ENCODE measurements at regions not wholly inside any gene's neighbourhood (a gene's known extent, or its start where the extent isn't known, plus 50 kb on each side); places are given as distances from the start of the nearest gene placed in this dataset.
"Not testable (repeated sequence)": the region's sequence is repeated elsewhere in the genome, so short reads cannot be mapped to it uniquely, and the experiment has no call there.

DNA sequence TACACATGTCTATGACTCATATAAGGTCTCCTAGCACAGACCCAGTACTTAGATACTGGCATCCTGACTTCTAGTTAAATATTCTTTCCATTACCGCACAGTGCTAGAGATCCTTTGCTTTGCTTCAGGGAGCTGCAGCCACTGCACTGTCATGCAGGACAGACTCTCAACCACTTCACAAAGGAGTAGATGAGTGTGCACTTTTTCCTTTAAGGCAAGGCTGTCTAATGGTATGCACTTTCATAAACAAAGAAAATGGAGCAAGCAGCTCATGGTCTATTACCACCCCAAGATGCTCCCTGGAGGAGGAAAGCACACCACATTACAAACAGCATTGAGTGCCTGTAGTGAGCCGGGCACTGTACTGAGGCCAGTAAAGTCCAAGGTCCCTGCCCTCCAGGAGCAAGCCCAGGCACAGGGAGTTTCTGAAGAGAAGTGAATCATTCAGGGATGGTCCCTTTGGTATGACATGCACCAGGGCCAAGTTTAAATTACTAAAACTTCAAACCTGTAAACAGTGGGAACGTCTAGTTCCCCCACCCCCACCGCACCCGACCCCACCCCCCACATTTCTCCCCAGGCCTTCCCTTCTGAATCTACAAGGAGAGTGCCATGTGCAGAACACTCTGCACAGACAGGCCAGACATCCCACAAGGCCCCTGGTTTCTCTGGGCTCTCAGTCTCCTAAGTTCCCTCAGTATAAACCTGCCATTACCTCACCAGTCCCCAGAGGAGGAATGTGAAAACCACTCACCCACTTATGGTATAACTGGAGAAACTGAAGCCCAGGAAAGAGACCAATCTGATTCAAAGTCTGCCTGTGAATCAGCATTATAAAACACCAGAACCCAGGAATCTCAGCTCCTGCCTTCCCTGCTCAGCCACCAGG, 107.8 kb upstream of the BCL6 start:
- peak; percentile 64 for DNase-seq (ENCODE audit: low spot score)

DNA sequence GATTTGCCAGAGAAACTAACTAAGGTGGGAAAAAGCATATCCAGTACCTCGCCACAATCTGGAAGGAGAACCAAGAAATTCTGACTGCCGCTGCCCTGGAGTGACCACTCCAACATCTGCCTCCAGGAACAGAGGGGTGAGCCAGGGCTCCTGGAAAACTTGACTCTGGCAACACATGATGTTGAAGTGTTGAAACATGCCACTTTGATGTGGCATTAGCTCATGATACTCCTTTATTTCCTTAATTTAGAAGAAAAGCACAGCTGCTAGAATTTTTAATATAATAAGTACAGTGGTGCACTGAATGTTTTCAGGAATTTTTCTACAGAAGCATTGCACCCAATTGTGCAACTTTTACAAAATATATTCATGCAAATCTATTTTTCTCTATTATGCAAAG, 109.9 kb upstream of the BCL6 start:
- no peak for DNase-seq (ENCODE audit: low spot score)

DNA sequence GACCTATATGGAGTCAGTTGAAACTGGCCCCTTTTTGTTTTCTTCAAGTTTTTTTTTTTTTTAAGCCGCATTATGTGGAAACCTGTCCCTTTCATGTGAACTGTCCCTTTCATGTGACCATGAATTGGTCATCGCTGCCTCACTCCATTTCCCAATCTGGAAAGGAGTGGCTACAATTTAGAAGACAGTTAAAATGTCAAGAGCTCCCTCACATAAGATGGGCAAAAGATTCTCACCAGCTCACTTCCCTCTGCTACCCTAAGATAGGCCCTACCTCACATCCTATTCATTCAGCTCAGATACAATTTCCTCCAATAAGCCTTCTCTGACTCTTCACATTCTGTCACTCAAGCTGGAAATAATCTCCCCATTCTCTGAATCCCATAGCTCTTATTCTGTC, 111.3 kb upstream of the BCL6 start:
- no peak for DNase-seq (ENCODE audit: low spot score)

DNA sequence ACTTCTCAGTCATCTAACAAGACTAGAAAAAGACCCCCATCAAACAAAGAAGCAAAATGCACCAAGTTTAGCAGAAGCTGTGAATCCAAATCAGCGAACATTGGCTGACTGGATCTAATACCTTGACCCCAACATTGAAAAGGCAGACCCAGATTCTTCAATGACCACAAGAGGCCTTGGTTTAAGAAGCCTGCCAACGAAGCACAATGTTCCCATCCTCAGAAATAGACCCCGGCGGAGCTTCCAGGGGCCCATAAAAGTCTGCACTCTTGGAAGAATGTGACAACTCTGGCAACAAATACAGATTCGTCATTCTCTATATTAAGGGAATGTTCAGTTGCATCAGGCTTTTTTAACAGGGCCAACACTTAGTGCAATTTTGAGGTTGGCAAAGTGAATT, 112.8 kb upstream of the BCL6 start:
- no peak for DNase-seq (ENCODE audit: low spot score)

DNA sequence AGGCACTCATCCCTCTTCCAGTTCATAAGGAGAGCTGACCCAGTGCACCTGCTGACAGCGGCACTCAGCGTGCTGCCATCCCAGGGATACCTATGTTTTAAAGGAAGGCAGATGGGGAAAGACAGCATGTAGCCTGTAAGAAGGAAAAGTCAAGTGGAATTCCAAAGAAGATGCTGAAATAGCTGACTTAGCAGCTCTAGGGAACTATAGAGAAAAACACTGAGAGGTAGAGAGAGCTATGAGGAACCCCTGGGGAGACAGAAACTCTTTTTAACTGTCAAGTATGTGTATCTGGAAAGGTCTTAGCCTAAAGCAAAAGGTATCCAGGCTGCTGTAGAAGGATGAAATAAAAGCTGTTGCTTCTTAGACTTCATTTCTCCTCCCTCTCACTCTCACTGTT, 113.4 kb upstream of the BCL6 start:
- DNase-seq (ENCODE audit: low spot score), result no peak

DNA sequence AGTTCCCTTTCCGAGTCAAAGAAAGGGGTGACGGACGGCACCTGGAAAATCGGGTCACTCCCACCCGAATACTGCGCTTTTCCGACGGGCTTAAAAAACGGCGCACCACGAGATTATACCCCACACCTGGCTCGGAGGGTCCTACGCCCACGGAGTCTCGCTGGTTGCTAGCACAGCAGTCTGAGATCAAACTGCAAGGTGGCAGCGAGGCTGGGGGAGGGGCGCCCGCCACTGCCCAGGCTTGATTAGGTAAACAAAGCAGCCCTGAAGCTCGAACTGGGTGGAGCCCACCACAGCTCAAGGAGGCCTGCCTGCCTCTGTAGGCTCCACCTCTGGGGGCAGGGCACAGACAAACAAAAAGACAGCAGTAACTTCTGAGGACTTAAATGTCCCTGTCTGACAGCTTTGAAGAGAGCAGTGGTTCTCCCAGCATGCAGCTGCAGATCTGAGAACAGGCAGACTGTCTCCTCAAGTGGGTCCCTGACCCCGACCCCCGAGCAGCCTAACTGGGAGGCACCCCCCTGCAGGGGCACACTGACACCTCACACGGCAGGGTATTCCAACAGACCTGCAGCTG, 117.5 kb upstream of the BCL6 start:
- DNase-seq (ENCODE audit: low spot score), result not testable (repeated sequence)

DNA sequence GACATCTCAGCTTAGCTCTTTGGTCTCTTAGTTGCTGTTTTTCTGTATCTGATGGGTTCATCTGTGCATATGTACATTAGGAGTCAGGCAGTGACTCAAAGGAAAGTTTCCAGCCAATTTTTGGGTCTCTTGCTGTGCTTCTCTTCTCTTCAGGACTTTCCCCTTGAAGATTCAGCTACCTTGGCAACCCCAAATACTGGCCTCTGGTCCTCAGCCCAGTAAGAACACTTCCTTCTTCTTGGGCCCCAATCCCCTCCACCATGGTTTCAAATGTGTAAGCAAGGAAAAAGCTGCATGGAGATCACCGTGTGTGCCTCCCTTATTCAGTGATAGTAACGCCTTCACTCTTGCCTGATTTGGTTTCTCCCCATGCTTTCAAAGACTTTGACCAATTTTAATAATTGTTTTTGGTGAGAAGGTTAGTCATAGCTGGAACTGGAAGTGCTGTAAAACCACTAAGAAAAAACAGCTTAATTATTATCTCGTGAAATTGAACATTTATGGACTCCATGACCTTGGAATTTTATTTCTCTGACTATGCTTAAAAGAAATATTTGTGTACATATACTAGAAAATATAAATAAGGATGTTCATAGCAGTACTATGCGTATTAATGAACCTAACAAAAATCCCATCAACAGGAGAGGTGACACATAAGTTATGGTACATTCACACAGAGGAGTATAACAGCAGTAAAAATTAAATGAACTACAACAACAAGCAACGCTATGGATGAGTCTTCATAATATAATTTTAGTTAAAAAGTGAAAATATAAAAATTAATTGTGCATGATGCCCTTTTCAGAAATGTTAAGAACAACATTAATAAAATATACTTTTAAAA, 125.3 kb upstream of the BCL6 start:
- DNase-seq (ENCODE audit: low spot score), result no peak

DNA sequence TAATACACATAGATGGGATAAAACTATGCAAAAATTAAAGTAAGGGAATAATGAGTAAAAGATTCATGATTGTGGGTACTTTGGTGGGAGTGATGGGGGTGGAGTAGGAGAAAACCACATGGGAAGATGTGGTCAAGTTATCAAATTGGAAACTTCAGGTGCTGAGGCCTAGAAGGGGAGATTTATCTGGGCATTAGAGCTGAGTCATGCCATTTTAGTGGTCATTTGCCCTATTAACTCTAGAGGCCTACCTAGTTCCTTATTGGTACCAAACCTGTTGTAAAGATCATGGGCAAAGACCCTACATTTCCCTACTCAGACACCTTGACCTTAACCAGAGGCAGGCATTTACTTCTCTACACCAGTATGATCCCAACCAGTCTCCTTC, 125.9 kb upstream of the BCL6 start:
- DNase-seq (ENCODE audit: low spot score), result no peak

DNA sequence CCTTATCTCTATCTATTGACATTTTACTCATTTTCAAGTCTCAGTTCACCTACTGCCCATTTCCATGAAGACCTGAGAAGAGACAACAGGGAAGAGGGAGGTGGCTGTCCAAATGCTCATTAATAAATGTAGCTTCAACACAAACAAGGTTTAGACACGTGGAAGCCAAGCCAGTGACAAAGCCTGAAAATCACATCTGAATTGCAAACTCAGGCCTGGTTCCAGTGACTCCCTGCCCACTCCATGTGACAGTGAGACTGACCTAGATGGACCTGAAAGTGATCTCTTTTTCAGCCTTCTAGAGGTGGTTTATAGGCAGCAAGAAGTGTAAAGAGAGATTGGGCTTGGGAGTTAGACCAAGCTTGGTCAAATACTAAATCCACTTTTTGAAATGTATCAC, 126.6 kb upstream of the BCL6 start:
- no peak for DNase-seq (ENCODE audit: low spot score)

DNA sequence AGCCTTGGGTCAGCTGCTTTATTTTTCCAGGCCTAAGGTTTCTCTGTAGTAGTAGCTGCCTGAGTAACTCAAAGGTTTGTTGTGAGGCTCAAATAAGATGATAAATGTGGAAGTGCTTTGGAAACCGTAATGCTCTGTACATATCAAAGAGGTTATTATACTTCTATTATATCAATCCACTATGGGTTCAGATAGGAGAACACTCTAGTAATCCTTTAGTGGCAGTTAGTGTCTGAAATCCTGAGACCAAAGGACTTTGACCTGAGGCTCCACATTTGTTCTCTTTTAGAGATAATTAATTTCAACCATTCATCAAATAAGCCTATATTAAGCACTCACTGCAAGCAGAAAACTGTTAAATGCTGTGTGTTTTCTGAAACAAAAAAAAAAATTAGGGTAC, 128.6 kb upstream of the BCL6 start:
- no peak for DNase-seq (ENCODE audit: low spot score)

DNA sequence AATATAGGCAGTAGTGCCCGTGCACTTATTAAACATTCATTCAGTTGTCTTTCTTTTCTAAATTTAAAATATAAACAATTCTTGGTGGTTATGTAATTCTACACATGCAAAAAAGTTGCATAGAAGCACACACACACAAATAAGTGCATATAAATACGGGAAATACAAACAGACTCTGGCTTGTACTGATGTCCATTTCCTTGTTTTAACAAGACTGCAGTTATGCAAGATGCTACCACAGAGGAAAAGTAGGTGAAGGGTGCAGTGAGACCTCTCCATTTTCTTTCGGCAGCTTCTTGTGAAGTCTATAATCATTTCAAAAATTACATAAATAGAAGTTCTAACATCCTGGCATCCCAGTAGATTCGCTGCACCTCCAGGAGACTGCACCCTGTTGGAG, 130.6 kb upstream of the BCL6 start:
- DNase-seq (ENCODE audit: low spot score), result no peak

DNA sequence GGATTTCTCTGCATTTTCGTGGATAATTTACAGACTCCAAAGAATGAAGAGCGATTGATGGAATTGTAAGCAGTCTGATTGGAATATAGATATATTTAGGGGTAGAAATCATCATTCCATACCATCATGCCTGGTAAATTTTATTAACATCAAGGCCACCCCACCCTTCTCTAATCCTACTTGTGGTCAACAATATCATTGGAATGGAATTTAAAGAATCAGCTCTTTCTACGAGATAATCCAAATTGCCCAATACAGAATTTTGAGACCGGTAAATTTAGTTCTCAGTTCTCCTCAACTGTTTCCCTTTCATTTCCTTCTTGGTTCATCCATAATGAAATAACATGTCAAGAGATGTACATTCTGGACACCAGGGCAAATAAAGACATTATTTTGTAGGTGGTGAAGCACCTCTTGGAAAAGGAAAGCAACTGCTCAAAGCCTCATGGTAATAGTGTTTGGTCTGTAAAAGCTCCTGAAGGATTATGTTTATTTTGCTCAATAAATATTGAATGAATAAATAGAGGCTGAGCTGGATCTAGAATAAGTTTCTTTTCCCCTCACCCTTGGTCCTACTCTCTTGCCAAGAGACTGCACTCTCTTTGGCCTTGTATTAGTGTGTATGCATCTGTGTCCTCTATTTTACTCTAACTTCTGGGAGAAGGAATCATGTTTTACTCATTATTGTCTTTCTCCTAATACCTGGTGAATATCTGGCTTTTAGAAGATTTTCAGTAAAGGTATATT, 133.7 kb upstream of the BCL6 start:
- DNase-seq (ENCODE audit: low spot score), result peak; percentile 65

DNA sequence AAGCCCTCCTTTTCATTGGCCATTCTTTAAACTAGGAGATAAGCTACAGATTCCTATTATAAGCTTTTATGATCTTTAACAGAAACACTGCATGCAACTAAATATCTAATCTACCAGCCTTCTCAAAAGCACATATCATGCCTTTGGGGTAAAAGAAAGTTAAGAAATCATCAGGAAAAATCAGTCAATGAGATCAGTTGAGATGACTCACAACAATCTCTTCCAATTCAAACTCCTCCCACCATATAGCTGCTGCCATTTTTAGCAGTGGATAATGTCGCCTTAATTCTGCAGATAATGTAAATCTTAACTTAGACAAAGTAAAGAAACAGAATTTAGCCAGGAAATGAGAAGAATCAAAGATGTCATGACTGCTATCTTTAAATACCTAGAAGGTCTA, 135.2 kb upstream of the BCL6 start:
- no peak for DNase-seq (ENCODE audit: low spot score)

DNA sequence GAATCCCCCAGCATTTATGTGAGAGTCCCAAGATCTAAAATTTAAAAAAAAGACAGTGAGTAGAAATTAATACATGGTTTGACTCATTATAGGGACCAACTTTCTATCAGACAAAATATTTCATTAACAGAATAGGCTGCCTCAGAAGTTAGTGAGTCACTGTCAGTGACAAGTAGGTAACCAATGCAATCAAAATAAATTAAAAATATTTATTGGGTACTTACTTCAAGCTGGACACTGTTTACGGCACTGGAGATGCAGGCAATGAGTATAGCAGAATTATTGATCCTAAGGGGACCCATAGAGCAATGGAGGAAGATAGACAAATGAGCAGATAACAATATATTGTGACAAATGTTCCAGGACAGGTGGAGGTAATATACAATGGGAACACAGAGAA, 135.6 kb upstream of the BCL6 start:
- no peak for DNase-seq (ENCODE audit: low spot score)

DNA sequence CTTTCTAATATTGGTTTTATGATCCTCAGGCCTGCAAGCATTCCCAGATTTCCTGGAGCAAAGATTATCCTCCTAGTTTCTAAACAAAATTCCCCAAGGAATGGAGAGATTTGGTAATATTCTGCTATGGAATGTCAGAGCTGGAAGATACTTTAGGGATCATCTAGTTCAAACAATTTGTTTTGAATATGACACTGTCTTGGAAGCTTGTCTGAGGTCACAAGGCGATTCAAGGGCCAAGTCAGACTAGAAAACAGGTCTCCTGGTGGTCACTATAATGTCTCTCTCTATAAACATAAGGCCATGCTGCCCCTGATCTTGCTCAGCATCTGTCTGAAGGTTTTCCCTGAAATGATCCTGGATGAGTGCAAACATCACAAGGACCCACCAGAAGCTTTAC, 143.4 kb upstream of the BCL6 start:
- no peak for DNase-seq (ENCODE audit: low spot score)

DNA sequence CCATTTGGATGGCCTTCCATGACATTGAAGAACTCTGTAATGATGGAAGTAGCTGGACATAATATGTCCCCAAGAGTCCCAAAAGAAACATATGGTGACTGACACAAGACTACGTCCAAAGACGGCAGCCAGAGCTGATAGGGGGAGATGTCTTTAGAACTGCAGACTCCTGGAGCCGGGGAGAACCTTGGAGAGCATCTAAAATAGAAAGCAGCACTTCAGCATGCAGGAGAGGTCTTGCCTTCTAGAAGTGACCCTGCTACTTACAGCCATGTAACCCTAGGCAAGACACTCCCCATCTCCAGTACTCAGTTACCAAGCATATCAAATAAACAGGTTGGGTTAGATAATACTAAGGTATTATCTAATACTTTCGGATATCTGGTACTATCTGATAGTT, 143.8 kb upstream of the BCL6 start:
- DNase-seq (ENCODE audit: low spot score), result no peak

DNA sequence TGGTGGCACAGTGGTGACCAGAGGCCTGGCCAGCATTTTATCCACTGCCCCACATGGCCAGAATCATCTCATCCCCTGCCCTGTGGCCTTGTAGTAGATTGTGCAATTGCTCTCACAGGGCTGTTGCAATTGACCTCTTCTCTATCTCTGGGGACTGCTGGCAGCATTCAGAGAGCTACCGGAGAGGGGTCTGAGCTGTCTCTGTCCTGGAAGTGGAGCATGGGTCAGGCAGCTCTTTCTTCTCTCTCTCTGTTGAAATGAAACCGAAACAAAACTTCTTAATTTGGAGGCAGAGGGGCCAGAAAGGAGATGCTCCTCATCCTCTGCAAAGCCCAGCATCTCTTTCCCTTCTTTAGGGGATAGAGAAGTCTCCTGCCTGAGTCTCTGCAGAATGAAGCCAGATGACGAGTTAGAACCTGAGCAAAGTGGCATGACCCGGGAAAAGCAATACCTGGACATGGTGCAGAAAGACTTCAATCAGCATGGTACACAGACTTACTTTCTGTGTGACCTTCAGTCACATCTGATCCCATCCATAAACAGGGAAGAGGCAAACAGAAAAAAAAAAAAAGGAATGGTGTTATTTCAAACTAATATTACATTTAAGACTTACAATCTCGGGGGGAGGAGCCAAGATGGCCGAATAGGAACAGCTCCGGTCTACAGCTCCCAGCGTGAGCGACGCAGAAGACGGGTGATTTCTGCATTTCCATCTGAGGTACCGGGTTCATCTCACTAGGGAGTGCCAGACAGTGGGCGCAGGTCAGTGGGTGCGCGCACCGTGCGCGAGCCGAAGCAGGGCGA, 144.5 kb upstream of the BCL6 start:
- DNase-seq (ENCODE audit: low spot score), result peak; percentile 12

DNA sequence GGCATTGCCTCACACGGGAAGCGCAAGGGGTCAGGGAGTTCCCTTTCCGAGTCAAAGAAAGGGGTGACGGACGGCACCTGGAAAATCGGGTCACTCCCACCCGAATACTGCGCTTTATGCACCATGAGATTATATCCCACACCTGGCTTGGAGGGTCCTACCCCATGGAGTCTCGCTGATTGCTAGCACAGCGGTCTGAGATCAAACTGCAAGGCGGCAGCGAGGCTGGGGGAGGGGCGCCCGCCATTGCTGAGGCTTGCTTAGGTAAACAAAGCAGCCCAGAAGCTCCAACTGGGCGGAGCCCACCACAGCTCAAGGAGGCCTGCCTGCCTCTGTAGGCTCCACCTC, 145.1 kb upstream of the BCL6 start:
- DNase-seq (ENCODE audit: low spot score), result peak; percentile 23

DNA sequence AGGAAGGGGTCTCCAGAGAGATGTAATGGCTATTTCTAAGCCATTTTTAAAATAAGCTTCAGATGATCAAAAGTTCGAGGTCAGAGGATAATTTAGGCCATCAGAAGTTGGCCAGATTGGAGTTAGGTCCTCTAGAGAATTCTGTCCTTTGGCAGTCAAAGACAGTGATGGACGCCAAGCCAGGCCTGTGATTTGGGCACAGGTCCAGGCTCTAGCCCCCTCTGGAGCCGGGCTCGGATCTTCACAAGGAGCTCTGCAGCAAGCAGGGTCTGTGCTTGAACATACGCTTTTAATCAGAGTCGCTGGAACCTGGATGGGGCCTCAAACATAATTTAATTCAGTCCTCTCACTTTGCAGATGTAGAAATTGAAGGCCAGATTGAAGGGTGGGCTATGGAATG, 151.4 kb upstream of the BCL6 start:
- no peak for DNase-seq (ENCODE audit: low spot score)

DNA sequence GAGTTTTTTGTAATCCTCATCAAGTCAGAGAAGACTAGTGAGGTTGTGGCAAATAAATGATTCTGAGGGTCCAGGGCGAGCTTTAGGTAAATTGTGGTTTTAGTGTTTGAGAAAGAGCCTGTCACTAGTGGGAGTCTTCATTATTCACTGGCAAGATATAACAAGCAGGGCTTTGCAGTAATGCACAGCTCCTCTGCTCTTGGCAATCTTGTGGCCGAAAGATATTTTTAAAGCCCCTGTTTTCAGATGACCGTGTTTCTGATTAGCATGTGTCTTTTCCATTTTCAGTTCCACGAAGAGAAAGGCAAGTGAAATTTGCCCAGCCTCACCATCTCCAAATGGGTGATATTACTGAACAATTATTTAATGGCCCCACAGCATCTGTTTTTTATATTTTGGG, 154.0 kb upstream of the BCL6 start:
- no peak for DNase-seq (ENCODE audit: low spot score)

DNA sequence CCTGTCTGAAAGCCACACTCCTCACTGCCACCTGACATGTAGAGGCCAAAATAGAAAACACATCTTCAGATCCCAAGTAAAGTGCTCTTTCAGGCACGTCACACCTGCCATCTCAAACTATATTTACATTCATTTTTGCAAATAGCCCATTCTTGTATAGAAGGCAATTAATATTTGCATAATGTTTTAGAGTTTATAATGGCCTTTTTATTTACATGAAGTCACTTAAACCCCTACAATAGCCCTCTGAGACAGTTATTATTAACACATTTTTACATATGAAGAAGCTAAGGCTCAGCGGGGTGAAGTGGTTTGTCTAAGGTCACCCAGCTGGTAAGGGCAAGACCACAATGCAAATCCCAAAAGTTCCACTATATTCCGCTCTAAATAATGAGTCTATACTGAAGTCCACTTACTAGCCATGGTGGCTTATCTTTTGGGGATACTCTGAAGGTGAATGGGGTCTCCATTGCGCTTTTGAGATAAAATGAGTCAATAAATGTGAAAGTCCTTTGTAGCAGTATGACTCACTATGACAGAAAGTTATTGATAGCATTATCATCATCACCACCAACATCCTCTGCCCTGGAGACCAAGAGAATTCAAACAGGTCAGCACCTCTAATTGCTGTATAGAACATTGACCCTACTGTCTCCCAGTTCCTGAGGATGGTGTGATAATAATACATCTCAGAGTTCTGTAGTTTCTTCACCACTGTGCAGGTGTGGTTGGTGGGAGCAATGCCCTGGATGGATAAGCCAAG, 155.9 kb upstream of the BCL6 start:
- DNase-seq (ENCODE audit: low spot score), result no peak

Measured in LoVo (cell line).